DND-41 (cell line): ENCODE measurements at regions not wholly inside any gene's neighbourhood (a gene's known extent, or its start where the extent isn't known, plus 50 kb on each side); places are given as distances from the start of the nearest gene placed in this dataset.
A peak's percentile ranks its signal among the peaks of the same experiment; 100 is the strongest.

Experiments used
- ATAC-seq: fragments of 200-7000 bp; cut with Tn5 transposase; 3 replicates; pipeline ENCODE4 v1.9.1; 2021; ENCODE audit warnings: low read depth; ENCODE audit not compliant: insufficient read depth
- DNase-seq: peaks from one replicate; pipeline ENCODE4 v3.0.0-alpha.2; 2020
- H2AFZ ChIP-seq: 2 replicates; pipeline ENCODE4 v1.6.0; 2012; ENCODE audit warnings: low read depth, low read length
- H3K27ac ChIP-seq: 2 replicates; pipeline ENCODE4 v1.5.1; 2012; ENCODE audit warnings: low read length, inconsistent platforms
- H3K27me3 ChIP-seq: fragments of 200-600 bp; sonication (generic); 2 replicates; pipeline ENCODE4 v1.6.0; 2012; ENCODE audit warnings: low read length, mild to moderate bottlenecking, inconsistent platforms; ENCODE audit not compliant: insufficient read depth, poor library complexity
- H3K36me3 ChIP-seq: 2 replicates; pipeline ENCODE4 v1.5.1; 2012; ENCODE audit warnings: low read length, inconsistent platforms; ENCODE audit not compliant: insufficient read depth
- H3K4me1 ChIP-seq: 2 replicates; pipeline ENCODE4 v1.5.1; 2012; ENCODE audit warnings: mild to moderate bottlenecking, low read length; ENCODE audit not compliant: insufficient read depth
- H3K4me2 ChIP-seq: 2 replicates; pipeline ENCODE4 v1.6.0; 2012; ENCODE audit warnings: mild to moderate bottlenecking, moderate library complexity, low read length, inconsistent platforms; ENCODE audit not compliant: insufficient read depth
- H3K4me3 ChIP-seq, 2 experiments: fragments of 200-600 bp in 1 of 2; shearing (Covaris generic) in 1 of 2; 2 replicates each; pipeline ENCODE4 v1.5.1; 2012 to 2016; ENCODE audit warnings: inconsistent platforms in 2 of 2, low read length in 2 of 2, mild to moderate bottlenecking in 2 of 2, low read depth in 1 of 2, moderate library complexity in 1 of 2
- H3K79me2 ChIP-seq: 2 replicates; pipeline ENCODE4 v1.6.0; 2012; ENCODE audit warnings: low read length, inconsistent platforms; ENCODE audit not compliant: insufficient read depth
- H3K9ac ChIP-seq: 2 replicates; pipeline ENCODE4 v1.6.0; 2012; ENCODE audit warnings: low read depth, mild to moderate bottlenecking, inconsistent platforms, low read length, moderate library complexity
- H3K9me3 ChIP-seq: 2 replicates; pipeline ENCODE4 v1.5.1; 2012; ENCODE audit warnings: low read length, moderate library complexity, mild to moderate bottlenecking, inconsistent platforms; ENCODE audit not compliant: insufficient read depth, severe bottlenecking
- H4K20me1 ChIP-seq: 2 replicates; pipeline ENCODE4 v1.6.0; 2012; ENCODE audit warnings: low read length; ENCODE audit not compliant: insufficient read depth
- CTCF ChIP-seq: IDR thresholded peaks from 2 replicates; pipeline ENCODE4 v1.5.1; 2012; ENCODE audit warnings: borderline replicate concordance, low read length, moderate library complexity, mild to moderate bottlenecking; ENCODE audit not compliant: poor library complexity, severe bottlenecking; ENCODE audit errors: extremely low read depth
- EZH2 ChIP-seq: IDR thresholded peaks from 3 replicates; pipeline ENCODE4 v1.6.1; 2012; ENCODE audit warnings: borderline replicate concordance, low read depth, mild to moderate bottlenecking, moderate library complexity, low read length, inconsistent platforms; ENCODE audit not compliant: severe bottlenecking

GRCh38 chr17:71375948-71376347 lies 744.9 kb upstream of the SOX9 start:
- no peak for TF ChIP-seq EZH2
- DNase-seq (no peak), ATAC-seq (no peak)
- Histone ChIP-seq H3K36me3 (no peaks in the 10 kb centered on the region), H3K9ac (no peak overlapping the region), H3K27ac (no peak overlapping the region), H3K27me3 (no peaks in the 10 kb centered on the region), H2AFZ (no peak overlapping the region; the same call in 1 of the 2 replicates), H3K4me1 (no peaks in the 10 kb centered on the region), H3K79me2 (no peaks in the 10 kb centered on the region), H4K20me1 (no peaks in the 10 kb centered on the region), H3K4me2 (no peak overlapping the region), H3K9me3 (no peaks in the 10 kb centered on the region), H3K4me3 (no peak overlapping the region)

- no peak overlapping the region for H3K4me3 ChIP-seq
- no peak overlapping the region for H3K27ac ChIP-seq
- DNase-seq: no peak
- no peaks in the 10 kb centered on the region for H3K4me1 ChIP-seq
- 0 out of 3 replicates have a peak, but pooled peaks have one; percentile 53 for ATAC-seq
- H3K4me2 ChIP-seq: no peak overlapping the region
- H4K20me1 ChIP-seq: no peaks in the 10 kb centered on the region
- no peaks in the 10 kb centered on the region for H3K9me3 ChIP-seq
- no peak overlapping the region for H3K9ac ChIP-seq
- TF ChIP-seq CTCF: no peak
- TF ChIP-seq EZH2: no peak
- no peak overlapping the region for H2AFZ ChIP-seq
- H3K36me3 ChIP-seq: no peaks in the 10 kb centered on the region
- no peaks in the 10 kb centered on the region for H3K27me3 ChIP-seq
- H3K79me2 ChIP-seq: no peaks in the 10 kb centered on the region
Measured at GRCh38 chr17:71376933-71377332, 743.9 kb upstream of the SOX9 start.

- ATAC-seq (no peak), DNase-seq (no peak)
- no peaks in the 10 kb centered on the region for H4K20me1 ChIP-seq
- H3K9ac ChIP-seq: no peak overlapping the region
- TF ChIP-seq EZH2: no peak
- TF ChIP-seq CTCF: no peak
- H3K4me1 ChIP-seq: no peaks in the 10 kb centered on the region
- no peaks in the 10 kb centered on the region for H3K79me2 ChIP-seq
- H3K36me3 ChIP-seq: no peaks in the 10 kb centered on the region
- H3K27me3 ChIP-seq: no peaks in the 10 kb centered on the region
- H2AFZ ChIP-seq: peak overlapping the region; percentile 29; the same call in 1 of the 2 replicates
- no peak overlapping the region for H3K27ac ChIP-seq
- H3K4me3 ChIP-seq: no peak overlapping the region
- no peak overlapping the region for H3K4me2 ChIP-seq
- H3K9me3 ChIP-seq: no peaks in the 10 kb centered on the region
Measured at GRCh38 chr17:71378036-71378435, 742.8 kb upstream of the SOX9 start.

- no peak overlapping the region for H2AFZ ChIP-seq
- no peak overlapping the region for H3K9ac ChIP-seq
- no peak for DNase-seq
- H3K9me3 ChIP-seq: no peaks in the 10 kb centered on the region
- H4K20me1 ChIP-seq: no peaks in the 10 kb centered on the region
- H3K4me1 ChIP-seq: no peaks in the 10 kb centered on the region
- H3K36me3 ChIP-seq: no peaks in the 10 kb centered on the region
- H3K27ac ChIP-seq: no peak overlapping the region
- no peaks in the 10 kb centered on the region for H3K27me3 ChIP-seq
- no peaks in the 10 kb centered on the region for H3K79me2 ChIP-seq
- no peak for ATAC-seq
- no peak overlapping the region for H3K4me2 ChIP-seq
- no peak overlapping the region for H3K4me3 ChIP-seq
- TF ChIP-seq EZH2 (no peak), CTCF (no peak)
Measured at GRCh38 chr17:71378741-71379140, 742.1 kb upstream of the SOX9 start.
